ENCODE measurements at regions not wholly inside any gene's neighbourhood (a gene's known extent, or its start where the extent isn't known, plus 50 kb on each side); places are given as distances from the start of the nearest gene placed in this dataset.

- Histone ChIP-seq H2AFZ (ENCODE audit: low read depth, low read length) (no peak overlapping the region), H3K27me3 (ENCODE audit: insufficient read depth, low read depth, low read length) (no peaks in the 10 kb centered on the region), H3K36me3 (ENCODE audit: insufficient read depth, low read length) (no peaks in the 10 kb centered on the region), H3K9me2 (ENCODE audit: insufficient read depth, low read length) (no peaks in the 10 kb centered on the region), H3K9ac (ENCODE audit: low read length) (no peak overlapping the region), H4K20me1 (ENCODE audit: insufficient read depth) (no peaks in the 10 kb centered on the region), H3K9me3 (ENCODE audit: low read length) (no peaks in the 10 kb centered on the region), H3F3A (ENCODE audit: insufficient read depth, low read length, poor library complexity, severe bottlenecking) (no peaks in the 10 kb centered on the region), H3K4me2 (ENCODE audit: low read length) (no peak overlapping the region), H3K79me2 (replicated peaks; ENCODE audit: insufficient read depth, low read length) (no peaks in the 10 kb centered on the region), H3K4me3 (ENCODE audit: low read length) (no peak overlapping the region), H3K27ac (ENCODE audit: low read length) (no peak overlapping the region)
- no peak for TF ChIP-seq CTCF (IDR thresholded peaks at IDR 0.05; ENCODE audit: poor library complexity, severe bottlenecking)
- TF ChIP-seq MXI1 (conservative IDR thresholded peaks at IDR 0.05; ENCODE audit: poor library complexity, severe bottlenecking) = no peak
- TF ChIP-seq EP300 (conservative IDR thresholded peaks at IDR 0.05; ENCODE audit: poor library complexity, severe bottlenecking) = no peak
Measured at GRCh38 chr12:93022603-93023340, 93.7 kb upstream of the EEA1 start.

GRCh38 chr12:93025145-93026103 is 96.3 kb upstream of the EEA1 start:
- no peak for TF ChIP-seq SMC3 (conservative IDR thresholded peaks at IDR 0.05; ENCODE audit: poor library complexity)
- no peak for TF ChIP-seq CTCF (IDR thresholded peaks at IDR 0.05; ENCODE audit: poor library complexity, severe bottlenecking)

GRCh38 chr12:93027041-93027440 is 97.9 kb upstream of the EEA1 start:
- no peak overlapping the region for H3K9ac ChIP-seq (ENCODE audit: low read length)

More at GRCh38 chr12:93025145-93026103, 96.3 kb upstream of the EEA1 start:
- Histone ChIP-seq H3K36me3 (ENCODE audit: insufficient read depth, low read length) (no peaks in the 10 kb centered on the region), H4K20me1 (ENCODE audit: insufficient read depth) (no peaks in the 10 kb centered on the region), H2AFZ (ENCODE audit: low read depth, low read length) (no peak overlapping the region), H3K9me3 (ENCODE audit: low read length) (no peaks in the 10 kb centered on the region), H3K4me3 (ENCODE audit: low read length) (no peak overlapping the region), H3K27me3 (ENCODE audit: insufficient read depth, low read depth, low read length) (no peaks in the 10 kb centered on the region), H3F3A (ENCODE audit: insufficient read depth, low read length, poor library complexity, severe bottlenecking) (no peaks in the 10 kb centered on the region), H3K27ac (ENCODE audit: low read length) (no peak overlapping the region), H3K79me2 (replicated peaks; ENCODE audit: insufficient read depth, low read length) (no peaks in the 10 kb centered on the region), H3K9ac (ENCODE audit: low read length) (no peak overlapping the region), H3K4me2 (ENCODE audit: low read length) (no peak overlapping the region), H3K9me2 (ENCODE audit: insufficient read depth, low read length) (no peaks in the 10 kb centered on the region)

More at GRCh38 chr12:93027041-93027440, 97.9 kb upstream of the EEA1 start:
- Histone ChIP-seq H4K20me1 (ENCODE audit: insufficient read depth) (no peaks in the 10 kb centered on the region), H3K79me2 (replicated peaks; ENCODE audit: insufficient read depth, low read length) (no peaks in the 10 kb centered on the region), H3K9me3 (ENCODE audit: low read length) (no peaks in the 10 kb centered on the region), H3K9me2 (ENCODE audit: insufficient read depth, low read length) (no peaks in the 10 kb centered on the region), H3K4me2 (ENCODE audit: low read length) (no peak overlapping the region), H2AFZ (ENCODE audit: low read depth, low read length) (no peak overlapping the region), H3K27ac (ENCODE audit: low read length) (peak overlapping the region; percentile 31), H3K4me3 (ENCODE audit: low read length) (no peak overlapping the region), H3K36me3 (ENCODE audit: insufficient read depth, low read length) (no peaks in the 10 kb centered on the region), H3F3A (ENCODE audit: insufficient read depth, low read length, poor library complexity, severe bottlenecking) (no peaks in the 10 kb centered on the region), H3K27me3 (ENCODE audit: insufficient read depth, low read depth, low read length) (no peaks in the 10 kb centered on the region)
- no peak for TF ChIP-seq EZH2 (IDR thresholded peaks at IDR 0.05; ENCODE audit: borderline replicate concordance, insufficient read depth, low read length, poor library complexity, severe bottlenecking)
- TF ChIP-seq RAD21 (conservative IDR thresholded peaks at IDR 0.05) = no peak
- TF ChIP-seq CTCF (IDR thresholded peaks at IDR 0.05; ENCODE audit: poor library complexity, severe bottlenecking) = no peak
- no peak for TF ChIP-seq MXI1 (conservative IDR thresholded peaks at IDR 0.05; ENCODE audit: poor library complexity, severe bottlenecking)
- TF ChIP-seq REST (IDR thresholded peaks at IDR 0.05; ENCODE audit: borderline replicate concordance) = no peak
- TF ChIP-seq SMC3 (conservative IDR thresholded peaks at IDR 0.05; ENCODE audit: poor library complexity) = no peak
- TF ChIP-seq EP300 (conservative IDR thresholded peaks at IDR 0.05; ENCODE audit: poor library complexity, severe bottlenecking) = no peak
- no peak for TF ChIP-seq POLR2AphosphoS5 (IDR thresholded peaks at IDR 0.05)
- TF ChIP-seq TAF1 (IDR thresholded peaks at IDR 0.05; ENCODE audit: low read depth) = no peak

Measured in neural cell (in vitro differentiated cells).